OCI-LY3 (cell line): ENCODE measurements at regions not wholly inside any gene's neighbourhood (a gene's known extent, or its start where the extent isn't known, plus 50 kb on each side); places are given as distances from the start of the nearest gene placed in this dataset.

Experiments used
- CTCF ChIP-seq: fragments of 200-600, 300-600 bp; sonication (generic); IDR thresholded peaks from 2 replicates; pipeline ENCODE4 v1.5.1; 2014; ENCODE audit warnings: antibody characterized with exemption, low read length, low read depth
- EZH2phosphoT487 ChIP-seq: fragments of 200-600 bp; shearing (Covaris generic); IDR thresholded peaks from 2 replicates; pipeline ENCODE4 v1.6.1; 2018; ENCODE audit warnings: antibody characterized with exemption, mixed run types, low read depth

- TF ChIP-seq CTCF (no peak), EZH2phosphoT487 (no peak)
These were observed 95.8 kb downstream of the AASDHPPT start for GRCh38 chr11:106173291-106173690.
